ENCODE measurements at regions not wholly inside any gene's neighbourhood (a gene's known extent, or its start where the extent isn't known, plus 50 kb on each side); places are given as distances from the start of the nearest gene placed in this dataset. TPM values are rescaled to one million over a fixed set of nuclear protein-coding genes. Genes with fewer than 3 reads are reported as not detected.

DNA sequence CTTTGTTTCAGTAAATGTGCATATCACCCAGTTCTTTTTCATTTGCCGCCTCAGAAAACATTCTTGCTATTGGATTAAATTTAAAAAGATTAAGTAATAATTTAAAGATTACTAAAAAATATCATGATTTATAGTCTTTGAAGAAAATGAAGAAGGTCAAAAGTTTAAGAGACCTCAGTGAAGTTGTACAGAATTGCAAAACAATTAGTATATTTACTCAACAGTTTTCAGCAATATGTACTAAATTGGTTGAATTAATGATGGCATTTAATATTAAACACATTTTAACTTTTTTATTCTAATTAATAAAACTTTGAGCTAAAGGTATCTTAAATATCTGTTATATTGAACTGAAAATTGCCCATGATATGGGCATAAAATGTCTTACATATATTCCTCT lies 49.9 kb upstream of the KLF6 start:
- no TSS peak for BruUV-seq (replicated peaks)
- CTCF ChIA-PET (ENCODE audit: low intra/inter-chr PET ratio) = no interaction called here
- FAIRE-seq = no peak

More for the DNA sequence above, 49.9 kb upstream of the KLF6 start:
- no peaks in the 10 kb centered on the region for H3K9me1 ChIP-seq (ENCODE audit: control insufficient read depth, insufficient read depth, low read length)
- TF ChIP-seq KDM5B (IDR thresholded peaks at IDR 0.05; ENCODE audit: insufficient replicate concordance, low read depth, low read length) = no peak
- TF ChIP-seq ZNF77 (CRISPR knock-in tag; IDR thresholded peaks at IDR 0.05) = no peak
- TF ChIP-seq HNRNPL (IDR thresholded peaks at IDR 0.05; ENCODE audit: low read depth, low read length) = no peak
- TF ChIP-seq COPS2 (conservative IDR thresholded peaks at IDR 0.05) = no peak
- no peak for TF ChIP-seq NCOA6 (IDR thresholded peaks at IDR 0.05)
- no peak for TF ChIP-seq RBM22 (IDR thresholded peaks at IDR 0.05; ENCODE audit: low read depth, low read length, poor library complexity, severe bottlenecking)
- no peak for TF ChIP-seq STAT5B (CRISPR knock-in tag; IDR thresholded peaks at IDR 0.05)
- TF ChIP-seq, protein P1, sequence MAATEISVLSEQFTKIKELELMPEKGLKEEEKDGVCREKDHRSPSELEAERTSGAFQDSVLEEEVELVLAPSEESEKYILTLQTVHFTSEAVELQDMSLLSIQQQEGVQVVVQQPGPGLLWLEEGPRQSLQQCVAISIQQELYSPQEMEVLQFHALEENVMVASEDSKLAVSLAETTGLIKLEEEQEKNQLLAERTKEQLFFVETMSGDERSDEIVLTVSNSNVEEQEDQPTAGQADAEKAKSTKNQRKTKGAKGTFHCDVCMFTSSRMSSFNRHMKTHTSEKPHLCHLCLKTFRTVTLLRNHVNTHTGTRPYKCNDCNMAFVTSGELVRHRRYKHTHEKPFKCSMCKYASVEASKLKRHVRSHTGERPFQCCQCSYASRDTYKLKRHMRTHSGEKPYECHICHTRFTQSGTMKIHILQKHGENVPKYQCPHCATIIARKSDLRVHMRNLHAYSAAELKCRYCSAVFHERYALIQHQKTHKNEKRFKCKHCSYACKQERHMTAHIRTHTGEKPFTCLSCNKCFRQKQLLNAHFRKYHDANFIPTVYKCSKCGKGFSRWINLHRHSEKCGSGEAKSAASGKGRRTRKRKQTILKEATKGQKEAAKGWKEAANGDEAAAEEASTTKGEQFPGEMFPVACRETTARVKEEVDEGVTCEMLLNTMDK (IDR thresholded peaks at IDR 0.05; ENCODE audit: borderline replicate concordance, insufficient read depth, low read depth, low read length, poor library complexity, severe bottlenecking) = no peak
- no peak for TF ChIP-seq FOXJ3 (CRISPR knock-in tag; IDR thresholded peaks at IDR 0.05)
- TF ChIP-seq ZNF121 (CRISPR knock-in tag; conservative IDR thresholded peaks at IDR 0.05) = no peak
- TF ChIP-seq, protein P2, sequence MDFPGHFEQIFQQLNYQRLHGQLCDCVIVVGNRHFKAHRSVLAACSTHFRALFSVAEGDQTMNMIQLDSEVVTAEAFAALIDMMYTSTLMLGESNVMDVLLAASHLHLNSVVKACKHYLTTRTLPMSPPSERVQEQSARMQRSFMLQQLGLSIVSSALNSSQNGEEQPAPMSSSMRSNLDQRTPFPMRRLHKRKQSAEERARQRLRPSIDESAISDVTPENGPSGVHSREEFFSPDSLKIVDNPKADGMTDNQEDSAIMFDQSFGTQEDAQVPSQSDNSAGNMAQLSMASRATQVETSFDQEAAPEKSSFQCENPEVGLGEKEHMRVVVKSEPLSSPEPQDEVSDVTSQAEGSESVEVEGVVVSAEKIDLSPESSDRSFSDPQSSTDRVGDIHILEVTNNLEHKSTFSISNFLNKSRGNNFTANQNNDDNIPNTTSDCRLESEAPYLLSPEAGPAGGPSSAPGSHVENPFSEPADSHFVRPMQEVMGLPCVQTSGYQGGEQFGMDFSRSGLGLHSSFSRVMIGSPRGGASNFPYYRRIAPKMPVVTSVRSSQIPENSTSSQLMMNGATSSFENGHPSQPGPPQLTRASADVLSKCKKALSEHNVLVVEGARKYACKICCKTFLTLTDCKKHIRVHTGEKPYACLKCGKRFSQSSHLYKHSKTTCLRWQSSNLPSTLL (IDR thresholded peaks at IDR 0.05) = no peak
- ATAC-seq (no peak), DNase-seq (ENCODE audit: extremely low read depth in 1 of 4, low spot score in 3 of 4) (no peak)
- H3K4me3 ChIP-seq = no peak overlapping the region
- H2AFZ ChIP-seq (ENCODE audit: low read depth, low read length) = no peak overlapping the region
- H3K4me1 ChIP-seq (replicated peaks in 1 of 2; ENCODE audit: control insufficient read depth in 2 of 2, insufficient read depth in 2 of 2, low read length in 2 of 2) = peaks cover under 1 to 28% of the 10 kb centered on the region in 2 experiments; a peak in 4 of 5 replicates
- intact Hi-C loops (cut with micrococcal nuclease) = loop anchor here (1.0 kb wide), 1 partner anchor 25 kb away; no protein-coding TSS in a partner anchor
- H3K27ac ChIP-seq (ENCODE audit: extremely low read depth, low read depth, low read length) = no peak overlapping the region
- no peaks in the 10 kb centered on the region for H3K36me3 ChIP-seq (ENCODE audit: control insufficient read depth, insufficient read depth, low read length)
- in situ Hi-C loops (cut with MboI) = no loop called here
- H3K27me3 ChIP-seq (ENCODE audit: control insufficient read depth in 2 of 2, insufficient read depth in 2 of 2, low read length in 2 of 2) = no peaks in the 10 kb centered on the region
- H3K9me3 ChIP-seq (replicated peaks; ENCODE audit: control insufficient read depth, insufficient read depth, low read depth, low read length) = no peaks in the 10 kb centered on the region
- POLR2A ChIA-PET = interaction anchor here (0.7 to 1.9 kb wide), 4 partner anchors 17 to 50 kb away, joined by 3 to 12 read pairs (median 6); partner anchors contain the start of gene KLF6
- no peak overlapping the region for H3K4me2 ChIP-seq (ENCODE audit: insufficient read depth, low read length)
- H4K20me1 ChIP-seq (replicated peaks; ENCODE audit: control insufficient read depth, insufficient read depth, low read length) = no peaks in the 10 kb centered on the region
- H3K9ac ChIP-seq (ENCODE audit: insufficient read depth in 1 of 2, low read depth in 2 of 2, low read length in 2 of 2) = no peak overlapping the region
- WGBS (ENCODE audit: insufficient coverage, low coverage, missing lambda C conversion rate) = 80% methylated on average over 1 of the region's 1 CpG
- H3K79me2 ChIP-seq (ENCODE audit: control insufficient read depth, insufficient read depth, low read length) = no peaks in the 10 kb centered on the region

Small RNAs in the stretch of these regions (microRNA-seq; reads per million reads assigned to microRNA genes)
- gene MIR6078 (ENCODE audit: borderline microRNAs expressed) = not detected

Small RNAs in the stretch of these regions (small RNA-seq; reads per million reads assigned to genes)
- not detected for gene MIR6078
- gene RNU6-163P = not detected

All from K562 (cell line).